H9 (cell line): ENCODE measurements at regions not wholly inside any gene's neighbourhood (a gene's known extent, or its start where the extent isn't known, plus 50 kb on each side); places are given as distances from the start of the nearest gene placed in this dataset.

ENCODE experiments used
- DNase-seq: peaks from one replicate; pipeline ENCODE4 v3.0.0-alpha.2; 2017
- H2AFZ ChIP-seq: one replicate; pipeline ENCODE4 v1.6.1; 2013; ENCODE audit warnings: mild to moderate bottlenecking, low read length, control low read depth, moderate library complexity
- H2AK5ac ChIP-seq: 2 replicates; pipeline ENCODE4 v1.6.1; 2013; ENCODE audit warnings: low read length, control low read depth, mixed read lengths; ENCODE audit not compliant: insufficient read length
- H2BK120ac ChIP-seq: one replicate; pipeline ENCODE4 v1.6.1; 2013; ENCODE audit warnings: low read depth, mild to moderate bottlenecking, low read length, control low read depth, inconsistent platforms; ENCODE audit not compliant: poor library complexity, severe bottlenecking
- H2BK12ac ChIP-seq: 2 replicates; pipeline ENCODE4 v1.6.1; 2013; ENCODE audit warnings: low read length, control low read depth, mixed read lengths, low read depth; ENCODE audit not compliant: insufficient read length
- H2BK15ac ChIP-seq: 2 replicates; pipeline ENCODE4 v1.6.1; 2013; ENCODE audit warnings: low read depth, low read length, control low read depth
- H2BK20ac ChIP-seq: one replicate; pipeline ENCODE4 v1.6.1; 2013; ENCODE audit warnings: low read depth, mild to moderate bottlenecking, low read length, control low read depth, inconsistent platforms; ENCODE audit not compliant: poor library complexity, severe bottlenecking
- H2BK5ac ChIP-seq: 2 replicates; pipeline ENCODE4 v1.6.1; 2013; ENCODE audit warnings: low read length, control low read depth, mixed read lengths; ENCODE audit not compliant: insufficient read length
- H3K14ac ChIP-seq: 2 replicates; pipeline ENCODE4 v1.6.1; 2013; ENCODE audit warnings: low read length, control low read depth; ENCODE audit not compliant: insufficient read depth
- H3K18ac ChIP-seq: 2 replicates; pipeline ENCODE4 v1.6.1; 2013; ENCODE audit warnings: low read depth, mild to moderate bottlenecking, mixed read lengths, low read length, control low read depth; ENCODE audit not compliant: insufficient read length
- H3K23ac ChIP-seq: 2 replicates; pipeline ENCODE4 v1.6.1; 2013; ENCODE audit warnings: low read length, control low read depth, mixed read lengths, low read depth; ENCODE audit not compliant: insufficient read length
- H3K23me2 ChIP-seq: 2 replicates; pipeline ENCODE4 v1.6.1; 2013; ENCODE audit warnings: low read depth, mild to moderate bottlenecking, mixed read lengths, low read length, control low read depth; ENCODE audit not compliant: insufficient read length, poor library complexity, severe bottlenecking
- H3K27ac ChIP-seq: 2 replicates; pipeline ENCODE4 v1.5.1; 2013; ENCODE audit warnings: low read length, control low read depth, mixed read lengths, low read depth; ENCODE audit not compliant: insufficient read length
- H3K27me3 ChIP-seq: 2 replicates; pipeline ENCODE4 v1.6.1; 2013; ENCODE audit warnings: low read length, control low read depth, inconsistent platforms; ENCODE audit not compliant: insufficient read depth
- H3K4ac ChIP-seq: 2 replicates; pipeline ENCODE4 v1.6.1; 2013; ENCODE audit warnings: low read depth, mild to moderate bottlenecking, control low read depth, inconsistent platforms, low read length, moderate library complexity
- H3K4me1 ChIP-seq: 2 replicates; pipeline ENCODE4 v1.6.1; 2013; ENCODE audit warnings: low read length, control low read depth, inconsistent platforms; ENCODE audit not compliant: insufficient read depth
- H3K4me2 ChIP-seq: 2 replicates; pipeline ENCODE4 v1.6.1; 2013; ENCODE audit warnings: low read length, control low read depth, mixed read lengths; ENCODE audit not compliant: insufficient read length, insufficient read depth
- H3K56ac ChIP-seq: 2 replicates; pipeline ENCODE4 v1.6.1; 2013; ENCODE audit warnings: low read depth, mild to moderate bottlenecking, mixed read lengths, low read length, control low read depth; ENCODE audit not compliant: insufficient read length
- H3K79me1 ChIP-seq: 2 replicates; pipeline ENCODE4 v1.6.1; 2013; ENCODE audit warnings: low read depth, mild to moderate bottlenecking, moderate library complexity, low read length, control low read depth, inconsistent platforms; ENCODE audit not compliant: insufficient read depth, poor library complexity, severe bottlenecking
- H3K79me2 ChIP-seq: 2 replicates; pipeline ENCODE4 v1.6.1; 2013; ENCODE audit warnings: low read length, control low read depth, inconsistent platforms; ENCODE audit not compliant: insufficient read depth
- H3K9ac ChIP-seq: 2 replicates; pipeline ENCODE4 v1.6.1; 2013; ENCODE audit warnings: low read length, control low read depth, mixed read lengths; ENCODE audit not compliant: insufficient read length; ENCODE audit errors: extremely low read depth
- H3K9me3 ChIP-seq: one replicate; pipeline ENCODE4 v1.6.1; 2013; ENCODE audit warnings: low read depth, low read length, inconsistent platforms; ENCODE audit not compliant: control insufficient read depth
- H3T11ph ChIP-seq: one replicate; pipeline ENCODE4 v1.6.1; 2013; ENCODE audit warnings: mild to moderate bottlenecking, low read length, control low read depth, inconsistent platforms
- H4K20me1 ChIP-seq: one replicate; pipeline ENCODE4 v1.6.1; 2013; ENCODE audit not compliant: control insufficient read depth, insufficient read length, insufficient read depth
- H4K5ac ChIP-seq: 2 replicates; pipeline ENCODE4 v1.6.1; 2013; ENCODE audit warnings: low read depth, mild to moderate bottlenecking, mixed read lengths, low read length, control low read depth; ENCODE audit not compliant: insufficient read length
- H4K8ac ChIP-seq: replicated peaks from 2 replicates; pipeline ENCODE4 v1.6.1; 2013; ENCODE audit warnings: low read length, control low read depth, mixed read lengths, low read depth; ENCODE audit not compliant: insufficient read length
- H4K91ac ChIP-seq: 2 replicates; pipeline ENCODE4 v1.6.1; 2013; ENCODE audit warnings: low read depth, mild to moderate bottlenecking, moderate library complexity, mixed read lengths, low read length, control low read depth; ENCODE audit not compliant: insufficient read length
- H3K27ac Mint-ChIP-seq, 3 experiments: 2 replicates in 2 of 3; 3 replicates in 1 of 3; pipeline ENCODE4 v1.8.0; 2020 to 2021; ENCODE audit warnings: mixed read lengths in 3 of 3, mild to moderate bottlenecking in 1 of 3, moderate library complexity in 1 of 3
- H3K27me3 Mint-ChIP-seq: 2 replicates; pipeline ENCODE4 v1.8.0; 2021; ENCODE audit warnings: low read depth, mild to moderate bottlenecking, moderate library complexity, mixed read lengths
- H3K36me3 Mint-ChIP-seq, 3 experiments: 2 replicates in 2 of 3; 3 replicates in 1 of 3; pipeline ENCODE4 v1.8.0; 2020 to 2021; ENCODE audit warnings: low read depth in 3 of 3, mixed read lengths in 3 of 3; ENCODE audit not compliant: insufficient read depth in 1 of 3
- H3K4me1 Mint-ChIP-seq, 2 experiments: 2 replicates each; pipeline ENCODE4 v1.8.0; 2020; ENCODE audit warnings: mixed read lengths in 2 of 2
- H3K4me3 Mint-ChIP-seq, 2 experiments: 2 replicates in 1 of 2; 3 replicates in 1 of 2; pipeline ENCODE4 v1.8.0; 2020 to 2021; ENCODE audit warnings: mild to moderate bottlenecking in 2 of 2, mixed read lengths in 2 of 2, moderate library complexity in 1 of 2
- H3K9me3 Mint-ChIP-seq, 2 experiments: 2 replicates in 1 of 2; 3 replicates in 1 of 2; pipeline ENCODE4 v1.8.0; 2020; ENCODE audit warnings: mild to moderate bottlenecking in 2 of 2, mixed read lengths in 2 of 2, moderate library complexity in 1 of 2
- WGBS: extraction: QIAGEN DNeasy Blood & Tissue Kit; methylation state at CpG from one replicate; pipeline ENCODE4 v1.1.7; 2013; ENCODE audit warnings: missing lambda C conversion rate, low lambda C conversion rate, mixed read lengths; ENCODE audit not compliant: insufficient read length; ENCODE audit errors: extremely low coverage; 5-methylcytosine and 5-hydroxymethylcytosine counted together
- TF ChIP-seq, protein P1 (sequence below): fragments of 200-600 bp; sonication (generic); conservative IDR thresholded peaks from 3 replicates; pipeline ENCODE4 v1.8.0; 2021; ENCODE audit warnings: antibody characterized with exemption, mild to moderate bottlenecking

DNA sequence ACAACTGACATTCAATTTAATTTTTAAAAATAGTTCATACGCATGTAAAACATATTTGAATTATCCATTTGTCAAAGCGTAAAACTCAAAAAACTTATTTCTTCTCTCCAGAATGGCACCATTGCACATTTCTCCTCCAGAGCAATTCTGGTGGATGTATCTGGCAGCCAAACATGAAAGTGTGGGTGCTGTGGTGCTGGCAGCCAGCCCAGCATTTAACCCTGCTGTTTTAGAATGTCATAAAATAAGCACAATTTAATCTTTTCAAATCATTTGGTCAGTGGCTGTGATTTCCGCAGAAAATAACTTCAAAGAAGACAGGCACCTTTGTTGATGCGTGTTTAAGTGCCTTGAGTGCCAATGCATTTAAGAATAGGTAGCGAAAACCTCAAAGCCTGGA lies 302.7 kb upstream of the MEOX2 start:
- Histone ChIP-seq H3K9ac (no peak overlapping the region), H3K27ac (no peak overlapping the region), H3K14ac (no peak overlapping the region), H3T11ph (no peak overlapping the region), H2BK12ac (no peak overlapping the region), H3K4me1 (no peaks in the 10 kb centered on the region; the same call in 1 of the 2 replicates), H3K18ac (no peak overlapping the region), H3K4me2 (no peak overlapping the region), H2BK120ac (no peak overlapping the region), H2BK5ac (no peak overlapping the region), H2AK5ac (no peak overlapping the region), H3K23me2 (no peaks in the 10 kb centered on the region), H3K27me3 (no peaks in the 10 kb centered on the region), H4K20me1 (no peaks in the 10 kb centered on the region), H2BK15ac (no peak overlapping the region), H3K4ac (no peak overlapping the region), H2AFZ (no peak overlapping the region), H3K79me2 (no peaks in the 10 kb centered on the region), H3K79me1 (no peaks in the 10 kb centered on the region), H3K23ac (no peak overlapping the region), H2BK20ac (no peak overlapping the region), H3K9me3 (no peaks in the 10 kb centered on the region), H4K91ac (no peak overlapping the region), H3K56ac (no peak overlapping the region), H4K5ac (no peak overlapping the region), H4K8ac (no peak overlapping the region)
- DNase-seq, result no peak
- Mint-ChIP-seq H3K27ac (no peak overlapping the region), H3K4me3 (no peak overlapping the region), H3K36me3 (no peaks in the 10 kb centered on the region), H3K27me3 (no peaks in the 10 kb centered on the region), H3K4me1 (peaks cover 22 to 27% of the 10 kb centered on the region in 2 experiments), H3K9me3 (no peaks in the 10 kb centered on the region)
- no CpG with 5 or more reads among the region's 5 CpGs for WGBS
- TF ChIP-seq, protein P1, sequence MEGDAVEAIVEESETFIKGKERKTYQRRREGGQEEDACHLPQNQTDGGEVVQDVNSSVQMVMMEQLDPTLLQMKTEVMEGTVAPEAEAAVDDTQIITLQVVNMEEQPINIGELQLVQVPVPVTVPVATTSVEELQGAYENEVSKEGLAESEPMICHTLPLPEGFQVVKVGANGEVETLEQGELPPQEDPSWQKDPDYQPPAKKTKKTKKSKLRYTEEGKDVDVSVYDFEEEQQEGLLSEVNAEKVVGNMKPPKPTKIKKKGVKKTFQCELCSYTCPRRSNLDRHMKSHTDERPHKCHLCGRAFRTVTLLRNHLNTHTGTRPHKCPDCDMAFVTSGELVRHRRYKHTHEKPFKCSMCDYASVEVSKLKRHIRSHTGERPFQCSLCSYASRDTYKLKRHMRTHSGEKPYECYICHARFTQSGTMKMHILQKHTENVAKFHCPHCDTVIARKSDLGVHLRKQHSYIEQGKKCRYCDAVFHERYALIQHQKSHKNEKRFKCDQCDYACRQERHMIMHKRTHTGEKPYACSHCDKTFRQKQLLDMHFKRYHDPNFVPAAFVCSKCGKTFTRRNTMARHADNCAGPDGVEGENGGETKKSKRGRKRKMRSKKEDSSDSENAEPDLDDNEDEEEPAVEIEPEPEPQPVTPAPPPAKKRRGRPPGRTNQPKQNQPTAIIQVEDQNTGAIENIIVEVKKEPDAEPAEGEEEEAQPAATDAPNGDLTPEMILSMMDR, result no peak
